Panc1 (cell line): ENCODE measurements at regions not wholly inside any gene's neighbourhood (a gene's known extent, or its start where the extent isn't known, plus 50 kb on each side); places are given as distances from the start of the nearest gene placed in this dataset.

Experiments used
- POLR2AphosphoS5 ChIP-seq: IDR thresholded peaks from 2 replicates; pipeline ENCODE4 v1.6.1; 2012; ENCODE audit warnings: mild to moderate bottlenecking, low read depth, low read length, moderate library complexity
- TF ChIP-seq, protein P1 (sequence below): fragments of 450-650 bp; IDR thresholded peaks from 2 replicates; pipeline ENCODE4 v1.5.1; 2017; ENCODE audit warnings: mild to moderate bottlenecking

DNA sequence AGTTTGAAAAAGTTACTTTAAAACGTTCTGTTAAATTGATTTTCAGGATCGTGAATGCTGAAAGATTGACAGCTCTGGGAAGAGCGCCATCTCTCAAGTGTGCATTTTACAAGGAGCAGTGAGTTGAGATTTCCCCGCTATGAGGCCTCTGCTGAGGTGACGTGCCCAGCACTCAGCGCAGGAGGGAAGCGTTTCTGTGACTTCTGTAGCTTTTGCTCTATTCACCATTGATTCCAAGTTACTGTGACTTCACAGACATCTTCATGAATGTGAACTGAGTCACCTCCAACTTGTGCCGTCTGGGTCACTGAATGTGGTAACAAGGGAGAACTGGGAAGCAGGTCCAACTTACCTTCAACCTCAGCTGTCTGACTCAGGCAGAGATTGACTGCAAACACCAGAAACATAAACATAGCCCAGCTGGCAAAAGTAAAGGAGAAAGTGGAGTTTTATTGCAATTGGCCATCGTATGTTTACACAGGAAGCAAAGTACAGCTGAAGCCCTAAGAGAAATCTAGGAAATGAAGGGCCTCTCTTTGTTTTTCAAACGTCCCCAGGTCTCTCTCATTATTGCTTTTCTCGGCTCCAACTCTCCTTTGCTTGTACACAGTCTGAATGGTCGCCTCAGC is 428.8 kb upstream of the CLINT1 start:
- TF ChIP-seq, protein P1, sequence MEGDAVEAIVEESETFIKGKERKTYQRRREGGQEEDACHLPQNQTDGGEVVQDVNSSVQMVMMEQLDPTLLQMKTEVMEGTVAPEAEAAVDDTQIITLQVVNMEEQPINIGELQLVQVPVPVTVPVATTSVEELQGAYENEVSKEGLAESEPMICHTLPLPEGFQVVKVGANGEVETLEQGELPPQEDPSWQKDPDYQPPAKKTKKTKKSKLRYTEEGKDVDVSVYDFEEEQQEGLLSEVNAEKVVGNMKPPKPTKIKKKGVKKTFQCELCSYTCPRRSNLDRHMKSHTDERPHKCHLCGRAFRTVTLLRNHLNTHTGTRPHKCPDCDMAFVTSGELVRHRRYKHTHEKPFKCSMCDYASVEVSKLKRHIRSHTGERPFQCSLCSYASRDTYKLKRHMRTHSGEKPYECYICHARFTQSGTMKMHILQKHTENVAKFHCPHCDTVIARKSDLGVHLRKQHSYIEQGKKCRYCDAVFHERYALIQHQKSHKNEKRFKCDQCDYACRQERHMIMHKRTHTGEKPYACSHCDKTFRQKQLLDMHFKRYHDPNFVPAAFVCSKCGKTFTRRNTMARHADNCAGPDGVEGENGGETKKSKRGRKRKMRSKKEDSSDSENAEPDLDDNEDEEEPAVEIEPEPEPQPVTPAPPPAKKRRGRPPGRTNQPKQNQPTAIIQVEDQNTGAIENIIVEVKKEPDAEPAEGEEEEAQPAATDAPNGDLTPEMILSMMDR = no peak
- TF ChIP-seq POLR2AphosphoS5 = no peak
